GM12874 (cell line): ENCODE measurements at regions not wholly inside any gene's neighbourhood (a gene's known extent, or its start where the extent isn't known, plus 50 kb on each side); places are given as distances from the start of the nearest gene placed in this dataset.

Source experiments
- CTCF ChIP-seq: IDR thresholded peaks from 2 replicates; pipeline ENCODE4 v1.5.1; 2011; ENCODE audit warnings: low read depth, mild to moderate bottlenecking, control low read depth, low read length, moderate library complexity; ENCODE audit not compliant: insufficient read depth

DNA sequence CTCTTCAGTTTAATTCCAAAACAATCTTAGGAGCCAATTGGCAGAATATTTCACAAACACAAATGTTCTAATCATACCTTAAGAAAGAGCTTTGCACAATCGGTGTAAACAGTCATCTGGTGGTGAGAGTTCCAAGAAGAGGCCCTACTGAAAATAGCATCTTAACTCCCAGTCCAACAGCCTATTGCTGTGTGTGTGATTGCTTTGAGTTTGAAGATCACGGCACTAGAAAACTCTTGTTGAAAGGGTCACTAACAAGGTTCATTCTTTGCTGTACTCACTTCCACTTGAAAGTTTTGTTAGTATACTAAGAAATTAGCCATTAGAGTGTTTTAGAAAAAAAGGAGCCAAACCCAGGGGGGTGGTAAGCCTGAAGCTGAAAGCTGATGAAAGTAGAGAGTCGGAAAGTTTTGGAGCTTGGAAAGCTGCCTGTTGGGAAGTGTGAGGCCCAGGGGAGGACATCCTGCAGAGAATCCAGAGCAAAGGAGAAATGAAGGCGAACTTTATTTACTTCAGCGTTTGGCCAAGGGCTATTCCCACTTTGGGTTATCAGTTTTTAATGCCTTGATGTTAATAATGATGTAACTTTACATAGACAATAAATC is 180.3 kb upstream of the GHR start:
- no peak for TF ChIP-seq CTCF

DNA sequence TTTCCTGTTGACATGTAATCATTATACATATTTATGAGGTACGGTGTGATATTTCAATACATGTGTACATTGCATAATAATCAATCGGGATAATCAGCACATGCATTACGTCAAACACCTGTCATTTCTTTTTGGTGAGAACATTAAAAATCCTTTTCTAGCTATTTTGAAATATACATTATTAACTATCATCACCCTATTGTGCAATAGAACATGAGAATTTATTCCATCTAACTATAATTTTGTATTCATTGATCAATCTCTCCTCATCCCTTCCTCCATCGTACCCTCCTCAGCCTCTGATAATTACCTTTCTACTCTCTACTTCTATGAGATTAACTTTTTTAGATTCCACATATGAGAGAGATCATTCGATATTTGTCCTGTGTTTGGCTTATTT is 170.9 kb upstream of the GHR start:
- TF ChIP-seq CTCF = no peak

DNA sequence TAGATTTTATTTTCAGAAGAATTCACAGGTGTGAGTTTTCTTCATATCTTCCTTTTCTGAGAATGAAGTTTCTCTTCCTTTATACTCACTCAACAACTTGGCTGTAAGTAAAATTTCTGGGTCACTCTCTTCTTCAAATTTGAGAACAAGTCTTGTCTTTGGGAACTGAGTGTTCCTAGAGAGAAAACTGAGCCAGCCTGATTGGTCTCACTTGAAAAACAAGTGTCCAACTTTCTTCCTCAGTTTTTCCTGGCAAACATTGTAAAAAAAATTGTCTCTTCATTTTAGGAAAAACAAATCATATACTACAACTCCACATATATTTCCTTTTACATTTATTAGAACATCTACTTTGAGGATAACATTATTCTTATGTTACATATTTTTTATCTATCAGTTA is 156.1 kb upstream of the GHR start:
- no peak for TF ChIP-seq CTCF

DNA sequence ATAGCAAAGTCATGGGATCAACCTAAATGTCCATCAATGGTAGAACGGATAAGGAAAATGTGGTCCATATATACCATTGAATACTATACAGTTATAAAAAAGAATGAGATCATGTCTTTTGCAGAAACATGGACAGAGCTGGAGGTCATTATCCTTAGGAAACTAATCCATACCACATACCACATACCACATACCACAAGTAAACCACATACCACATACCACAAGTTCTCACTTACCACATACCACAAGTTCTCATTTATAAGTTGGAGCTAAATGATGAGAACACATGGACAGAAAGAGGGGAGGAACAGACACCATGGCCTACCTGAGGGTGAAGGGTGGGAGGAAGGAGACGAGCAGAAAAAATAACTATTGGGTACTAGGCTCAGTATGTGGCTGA is 154.6 kb upstream of the GHR start:
- TF ChIP-seq CTCF = no peak

DNA sequence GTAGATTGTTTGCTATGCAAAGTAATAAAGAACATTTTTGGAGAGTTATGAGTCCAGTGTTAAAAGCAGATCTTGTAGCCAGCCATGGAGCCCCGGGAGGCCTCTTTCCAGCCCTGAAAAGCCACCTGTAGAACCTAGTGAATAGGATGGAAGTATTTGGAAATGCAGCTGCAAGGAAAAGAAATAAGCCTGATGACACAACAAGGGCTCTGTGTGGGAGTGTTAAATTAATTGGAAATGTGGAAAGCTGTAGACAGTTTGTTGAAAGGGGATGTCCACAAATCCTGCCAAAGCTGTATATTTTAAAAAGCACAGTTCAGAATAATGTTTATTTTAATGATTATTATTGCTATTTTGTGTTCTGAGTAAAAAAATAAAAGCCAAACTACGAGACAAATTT is 152.5 kb upstream of the GHR start:
- TF ChIP-seq CTCF = no peak

DNA sequence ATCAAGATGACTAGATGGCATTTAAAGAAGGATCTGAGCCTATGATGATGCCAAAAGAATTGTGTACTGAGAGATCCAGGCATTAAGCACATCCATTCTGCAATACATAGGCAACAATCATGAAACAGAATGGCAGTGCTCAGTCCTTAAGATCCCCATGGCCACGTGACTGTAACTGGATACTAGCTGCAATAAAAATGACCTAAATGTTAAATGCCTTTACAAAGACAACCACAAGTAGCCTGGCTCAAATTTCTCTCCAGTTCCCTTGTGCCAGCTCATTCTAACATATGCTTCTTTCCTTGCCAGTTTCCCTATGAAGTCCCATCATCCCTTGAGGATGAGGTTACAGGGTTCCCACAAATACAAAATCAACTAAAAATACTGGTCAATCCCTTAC is 148.3 kb upstream of the GHR start:
- TF ChIP-seq CTCF = no peak

GRCh38 chr5:42277293-42277692 is 145.9 kb upstream of the GHR start:
- no peak for TF ChIP-seq CTCF
